CD1c-positive myeloid dendritic cell (primary cell): ENCODE measurements at regions not wholly inside any gene's neighbourhood (a gene's known extent, or its start where the extent isn't known, plus 50 kb on each side); places are given as distances from the start of the nearest gene placed in this dataset.
"Not testable (repeated sequence)": the region's sequence is repeated elsewhere in the genome, so short reads cannot be mapped to it uniquely, and the experiment has no call there.

Experiments
- DNase-seq: peaks from one replicate; pipeline ENCODE4 v3.0.0-alpha.2; 2016; ENCODE audit errors: extremely low spot score

DNA sequence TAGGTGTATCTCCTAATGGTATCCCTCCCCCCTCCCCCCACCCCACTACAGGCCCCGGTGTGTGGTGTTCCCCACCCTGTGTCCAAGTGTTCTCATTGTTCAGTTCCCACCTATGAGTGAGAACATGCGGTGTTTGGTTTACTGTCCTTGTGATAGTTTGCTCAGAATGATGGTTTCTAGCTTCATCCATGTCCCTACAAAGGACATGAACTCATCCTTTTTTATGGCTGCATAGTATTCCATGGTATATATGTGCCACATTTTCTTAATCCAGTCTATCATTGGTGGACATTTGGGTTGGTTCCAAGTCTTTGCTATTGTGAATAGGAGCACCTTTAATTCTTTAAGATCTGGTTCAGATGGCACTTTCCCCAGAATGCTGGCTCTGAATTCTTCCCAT lies 58.5 kb upstream of the PTGFRN start:
- DNase-seq = not testable (repeated sequence)

- DNase-seq = no peak
Observed at GRCh38 chr1:116851846-116852245, 57.9 kb upstream of the PTGFRN start.

- no peak for DNase-seq
Observed at GRCh38 chr1:116852367-116852766, 57.3 kb upstream of the PTGFRN start.

GRCh38 chr1:116852910-116853309 lies 56.8 kb upstream of the PTGFRN start:
- DNase-seq = no peak

GRCh38 chr1:116853680-116854402 lies 55.9 kb upstream of the PTGFRN start:
- DNase-seq = peak; percentile 26

DNA sequence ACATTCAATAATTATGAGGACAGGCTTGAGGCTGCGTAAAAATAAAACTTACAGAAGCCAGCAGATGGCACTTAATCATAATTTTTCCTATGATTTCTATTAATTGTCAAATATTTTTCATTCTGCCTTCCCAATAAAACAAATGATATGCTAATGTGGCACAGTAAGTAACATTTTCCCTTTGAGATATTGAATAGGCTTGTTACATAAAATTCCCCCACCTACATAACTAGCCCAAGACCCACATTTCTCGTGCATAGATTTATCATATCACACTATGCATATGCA lies 55.4 kb upstream of the PTGFRN start:
- no peak for DNase-seq

DNA sequence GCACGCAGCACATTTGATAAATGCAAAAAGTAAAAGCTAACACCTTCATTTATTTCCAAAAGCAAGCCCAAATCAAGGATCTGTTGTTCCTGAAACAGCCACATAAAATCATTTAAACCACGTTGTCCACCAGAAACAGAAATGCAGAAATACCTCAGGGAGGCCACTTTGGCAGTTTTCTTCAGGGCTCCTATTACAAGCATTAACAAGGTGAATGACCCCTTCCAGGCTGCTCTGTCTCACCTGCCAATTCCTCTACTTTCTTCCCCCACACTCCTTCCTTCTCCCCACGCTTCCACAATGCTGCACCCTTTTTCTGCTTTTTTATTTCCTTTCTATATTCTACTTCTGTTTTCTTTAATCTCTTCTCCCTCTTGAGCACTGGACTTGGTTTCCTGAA lies 55.0 kb upstream of the PTGFRN start:
- DNase-seq = no peak

DNA sequence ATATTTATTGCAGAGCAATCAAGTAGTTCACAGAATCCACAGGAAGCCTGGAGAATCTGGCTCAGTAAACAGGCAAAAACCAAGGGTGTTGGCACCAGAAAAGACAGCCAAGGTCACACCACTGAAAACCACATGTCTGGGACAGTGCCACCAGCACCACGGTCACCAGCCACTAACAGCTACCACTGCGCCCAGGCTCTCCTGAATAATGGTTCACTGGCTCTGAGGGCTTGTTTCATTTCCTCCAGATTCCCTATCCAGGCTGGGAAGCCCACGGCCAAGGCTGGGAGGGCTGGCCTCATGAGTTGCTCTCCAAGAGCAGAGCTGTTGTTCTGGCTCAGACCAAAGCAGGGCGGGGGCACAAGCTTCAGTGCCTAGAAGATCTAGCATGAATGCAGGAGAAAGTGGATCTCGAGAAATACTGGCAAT lies 54.5 kb upstream of the PTGFRN start:
- no peak for DNase-seq

DNA sequence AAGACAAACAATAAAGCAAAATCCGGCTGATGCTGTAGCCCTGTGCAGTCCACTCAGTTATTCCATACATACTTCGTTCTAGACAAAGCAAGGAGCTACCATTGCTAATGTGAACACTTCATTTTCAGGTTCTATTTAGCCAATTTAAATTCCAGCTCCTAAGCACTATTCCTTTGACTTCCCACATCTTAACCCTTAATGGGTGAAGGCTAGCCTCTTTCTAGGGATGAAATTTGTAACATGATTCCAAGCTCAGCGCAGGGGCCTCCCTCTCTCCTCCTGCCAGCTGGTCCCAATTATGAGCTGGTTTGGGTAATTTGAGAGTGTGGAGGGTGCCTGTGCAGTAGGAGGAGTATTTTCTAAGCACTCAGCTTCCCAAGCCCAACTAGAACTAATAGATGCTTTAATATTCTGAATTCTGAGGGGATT lies 53.9 kb upstream of the PTGFRN start:
- no peak for DNase-seq

GRCh38 chr1:116856312-116856711 lies 53.4 kb upstream of the PTGFRN start:
- DNase-seq = no peak

DNA sequence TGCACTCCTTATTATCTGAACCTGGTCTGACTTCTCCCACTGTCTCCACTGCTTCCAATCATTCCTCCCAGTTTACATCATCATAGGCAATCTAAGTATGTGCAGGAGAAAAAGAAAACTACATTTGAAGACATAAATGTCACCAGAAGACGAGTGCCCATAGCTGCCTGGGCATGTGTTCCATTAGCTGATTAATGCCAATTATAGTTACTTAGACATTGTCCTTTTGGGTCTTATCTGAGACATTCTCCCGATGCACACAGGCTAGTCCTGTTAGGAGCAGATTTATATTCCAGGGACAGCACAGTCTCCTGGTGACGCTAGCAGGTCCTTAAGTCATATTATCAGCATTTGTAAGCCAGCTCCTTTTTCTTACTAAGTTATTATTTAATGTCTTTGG lies 52.6 kb upstream of the PTGFRN start:
- DNase-seq = no peak
